GM12891 (cell line): ENCODE measurements at regions not wholly inside any gene's neighbourhood (a gene's known extent, or its start where the extent isn't known, plus 50 kb on each side); places are given as distances from the start of the nearest gene placed in this dataset.

Experiments used
- PAX5 ChIP-seq: IDR thresholded peaks from 2 replicates; pipeline ENCODE4 v1.6.1; 2011; ENCODE audit warnings: low read length, moderate library complexity, mild to moderate bottlenecking; ENCODE audit not compliant: insufficient read depth, severe bottlenecking
- POLR2A ChIP-seq: IDR thresholded peaks from 2 replicates; pipeline ENCODE4 v1.6.1; 2011; ENCODE audit warnings: low read depth, low read length, control low read depth
- POLR2AphosphoS5 ChIP-seq: IDR thresholded peaks from 2 replicates; pipeline ENCODE4 v1.6.1; 2011; ENCODE audit warnings: low read depth, low read length, control low read depth
- POU2F2 ChIP-seq: IDR thresholded peaks from 2 replicates; pipeline ENCODE4 v1.6.1; 2011; ENCODE audit warnings: low read depth, mild to moderate bottlenecking, control low read depth, low read length, moderate library complexity
- SPI1 ChIP-seq: IDR thresholded peaks from 2 replicates; pipeline ENCODE4 v1.6.1; 2011; ENCODE audit warnings: low read depth, low read length, control low read depth
- TAF1 ChIP-seq: IDR thresholded peaks from 2 replicates; pipeline ENCODE4 v1.6.1; 2011; ENCODE audit warnings: low read depth, low read length, control low read depth

GRCh38 chr20:19018881-19019280 lies 193.6 kb upstream of the SLC24A3 start:
- TF ChIP-seq POLR2A = no peak
- TF ChIP-seq TAF1 = no peak
- TF ChIP-seq POLR2AphosphoS5 = no peak
- TF ChIP-seq POU2F2 = no peak
- TF ChIP-seq PAX5 = no peak
- TF ChIP-seq SPI1 = no peak
